ENCODE measurements at regions not wholly inside any gene's neighbourhood (a gene's known extent, or its start where the extent isn't known, plus 50 kb on each side); places are given as distances from the start of the nearest gene placed in this dataset.

- peaks cover 15% of the 10 kb centered on the region for H3K9me3 Mint-ChIP-seq
- no peaks in the 10 kb centered on the region for H3K27me3 Mint-ChIP-seq
- no peak overlapping the region for H3K4me3 Mint-ChIP-seq
- H3K27ac Mint-ChIP-seq: no peak overlapping the region
- intact Hi-C loops (cut with micrococcal nuclease): no loop called here
- H3K4me1 Mint-ChIP-seq (ENCODE audit: low read depth): no peaks in the 10 kb centered on the region
- H3K36me3 Mint-ChIP-seq (ENCODE audit: low read depth): no peaks in the 10 kb centered on the region
These were observed 114.2 kb downstream of the SPCS3 start for GRCh38 chr4:176433983-176434382.

- Mint-ChIP-seq H3K4me3 (no peak overlapping the region), H3K9me3 (peaks cover 15% of the 10 kb centered on the region), H3K36me3 (ENCODE audit: low read depth) (no peaks in the 10 kb centered on the region)
These were observed 116.1 kb downstream of the SPCS3 start for GRCh38 chr4:176435901-176436292.

GRCh38 chr4:176436293-176436973, 116.7 kb downstream of the SPCS3 start:
- intact Hi-C loops (cut with micrococcal nuclease): no loop called here
- H3K4me3 Mint-ChIP-seq: no peak overlapping the region
- no peak overlapping the region for H3K27ac Mint-ChIP-seq
- peaks cover 20% of the 10 kb centered on the region for H3K9me3 Mint-ChIP-seq
- H3K4me1 Mint-ChIP-seq (ENCODE audit: low read depth): no peaks in the 10 kb centered on the region
- no peaks in the 10 kb centered on the region for H3K27me3 Mint-ChIP-seq
- H3K36me3 Mint-ChIP-seq (ENCODE audit: low read depth): no peaks in the 10 kb centered on the region

More at GRCh38 chr4:176435901-176436292, 116.1 kb downstream of the SPCS3 start:
- no peaks in the 10 kb centered on the region for H3K4me1 Mint-ChIP-seq (ENCODE audit: low read depth)
- intact Hi-C loops (cut with micrococcal nuclease): no loop called here
- no peak overlapping the region for H3K27ac Mint-ChIP-seq
- H3K27me3 Mint-ChIP-seq: no peaks in the 10 kb centered on the region

- intact Hi-C loops (cut with micrococcal nuclease): no loop called here
- H3K27me3 Mint-ChIP-seq: no peaks in the 10 kb centered on the region
These were observed 118.0 kb downstream of the SPCS3 start for GRCh38 chr4:176437756-176438155.

GRCh38 chr4:176438401-176438800, 118.6 kb downstream of the SPCS3 start:
- no peak overlapping the region for H3K4me3 Mint-ChIP-seq
- peaks cover 29% of the 10 kb centered on the region for H3K9me3 Mint-ChIP-seq
- no peak overlapping the region for H3K27ac Mint-ChIP-seq
- intact Hi-C loops (cut with micrococcal nuclease): no loop called here
- H3K27me3 Mint-ChIP-seq: no peaks in the 10 kb centered on the region
- no peaks in the 10 kb centered on the region for H3K4me1 Mint-ChIP-seq (ENCODE audit: low read depth)
- no peaks in the 10 kb centered on the region for H3K36me3 Mint-ChIP-seq (ENCODE audit: low read depth)

More at GRCh38 chr4:176437756-176438155, 118.0 kb downstream of the SPCS3 start:
- H3K9me3 Mint-ChIP-seq: peaks cover 29% of the 10 kb centered on the region
- no peaks in the 10 kb centered on the region for H3K4me1 Mint-ChIP-seq (ENCODE audit: low read depth)
- no peak overlapping the region for H3K27ac Mint-ChIP-seq
- no peak overlapping the region for H3K4me3 Mint-ChIP-seq
- no peaks in the 10 kb centered on the region for H3K36me3 Mint-ChIP-seq (ENCODE audit: low read depth)

GRCh38 chr4:176439611-176440010, 119.8 kb downstream of the SPCS3 start:
- intact Hi-C loops (cut with micrococcal nuclease): no loop called here
- H3K9me3 Mint-ChIP-seq: peaks cover 25% of the 10 kb centered on the region
- no peak overlapping the region for H3K4me3 Mint-ChIP-seq
- no peaks in the 10 kb centered on the region for H3K36me3 Mint-ChIP-seq (ENCODE audit: low read depth)
- no peak overlapping the region for H3K27ac Mint-ChIP-seq
- H3K4me1 Mint-ChIP-seq (ENCODE audit: low read depth): no peaks in the 10 kb centered on the region
- H3K27me3 Mint-ChIP-seq: no peaks in the 10 kb centered on the region

- no peaks in the 10 kb centered on the region for H3K27me3 Mint-ChIP-seq
- H3K4me3 Mint-ChIP-seq: no peak overlapping the region
- H3K36me3 Mint-ChIP-seq (ENCODE audit: low read depth): no peaks in the 10 kb centered on the region
- H3K9me3 Mint-ChIP-seq: peaks cover 24% of the 10 kb centered on the region
- H3K27ac Mint-ChIP-seq: no peak overlapping the region
- intact Hi-C loops (cut with micrococcal nuclease): no loop called here
- H3K4me1 Mint-ChIP-seq (ENCODE audit: low read depth): no peaks in the 10 kb centered on the region
These were observed 120.9 kb downstream of the SPCS3 start for GRCh38 chr4:176440698-176441097.

GRCh38 chr4:176441594-176441993, 121.8 kb downstream of the SPCS3 start:
- no peaks in the 10 kb centered on the region for H3K36me3 Mint-ChIP-seq (ENCODE audit: low read depth)
- intact Hi-C loops (cut with micrococcal nuclease): no loop called here
- H3K4me1 Mint-ChIP-seq (ENCODE audit: low read depth): no peaks in the 10 kb centered on the region
- H3K4me3 Mint-ChIP-seq: no peak overlapping the region
- H3K9me3 Mint-ChIP-seq: peaks cover 24% of the 10 kb centered on the region
- no peaks in the 10 kb centered on the region for H3K27me3 Mint-ChIP-seq
- no peak overlapping the region for H3K27ac Mint-ChIP-seq

GRCh38 chr4:176443117-176443516, 123.4 kb downstream of the SPCS3 start:
- intact Hi-C loops (cut with micrococcal nuclease): no loop called here
- peaks cover 14% of the 10 kb centered on the region for H3K9me3 Mint-ChIP-seq
- no peak overlapping the region for H3K27ac Mint-ChIP-seq
- no peaks in the 10 kb centered on the region for H3K4me1 Mint-ChIP-seq (ENCODE audit: low read depth)
- no peaks in the 10 kb centered on the region for H3K36me3 Mint-ChIP-seq (ENCODE audit: low read depth)
- no peaks in the 10 kb centered on the region for H3K27me3 Mint-ChIP-seq
- no peak overlapping the region for H3K4me3 Mint-ChIP-seq

- intact Hi-C loops (cut with micrococcal nuclease): no loop called here
- Mint-ChIP-seq H3K27ac (no peak overlapping the region), H3K27me3 (no peaks in the 10 kb centered on the region), H3K4me3 (no peak overlapping the region), H3K36me3 (ENCODE audit: low read depth) (no peaks in the 10 kb centered on the region), H3K4me1 (ENCODE audit: low read depth) (no peaks in the 10 kb centered on the region), H3K9me3 (peaks cover 14% of the 10 kb centered on the region)
These were observed 124.1 kb downstream of the SPCS3 start for GRCh38 chr4:176443646-176444409.

GRCh38 chr4:176444741-176445140, 125.0 kb downstream of the SPCS3 start:
- H3K9me3 Mint-ChIP-seq: peaks cover 14% of the 10 kb centered on the region
- H3K36me3 Mint-ChIP-seq (ENCODE audit: low read depth): no peaks in the 10 kb centered on the region
- intact Hi-C loops (cut with micrococcal nuclease): loop anchor here (5.0 kb wide), 1 partner anchor 373 kb away; no protein-coding TSS in a partner anchor
- H3K4me3 Mint-ChIP-seq: no peak overlapping the region
- H3K27ac Mint-ChIP-seq: no peak overlapping the region
- H3K27me3 Mint-ChIP-seq: no peaks in the 10 kb centered on the region
- H3K4me1 Mint-ChIP-seq (ENCODE audit: low read depth): no peaks in the 10 kb centered on the region

GRCh38 chr4:176448761-176449160, 129.0 kb downstream of the SPCS3 start:
- Mint-ChIP-seq H3K4me1 (ENCODE audit: low read depth) (no peaks in the 10 kb centered on the region), H3K36me3 (ENCODE audit: low read depth) (no peaks in the 10 kb centered on the region), H3K27ac (no peak overlapping the region), H3K4me3 (no peak overlapping the region), H3K27me3 (no peaks in the 10 kb centered on the region), H3K9me3 (peaks cover 17% of the 10 kb centered on the region)
- intact Hi-C loops (cut with micrococcal nuclease): loop anchor here (5.0 kb wide), 1 partner anchor 369 kb away; no protein-coding TSS in a partner anchor

GRCh38 chr4:176451443-176451842, 131.7 kb downstream of the SPCS3 start:
- H3K9me3 Mint-ChIP-seq: peaks cover 34% of the 10 kb centered on the region
- no peaks in the 10 kb centered on the region for H3K27me3 Mint-ChIP-seq
- no peaks in the 10 kb centered on the region for H3K36me3 Mint-ChIP-seq (ENCODE audit: low read depth)
- intact Hi-C loops (cut with micrococcal nuclease): no loop called here
- no peaks in the 10 kb centered on the region for H3K4me1 Mint-ChIP-seq (ENCODE audit: low read depth)
- H3K27ac Mint-ChIP-seq: no peak overlapping the region
- no peak overlapping the region for H3K4me3 Mint-ChIP-seq

- no peak overlapping the region for H3K4me3 Mint-ChIP-seq
- intact Hi-C loops (cut with micrococcal nuclease): no loop called here
These were observed 133.3 kb downstream of the SPCS3 start for GRCh38 chr4:176453079-176453478.

More at GRCh38 chr4:176453079-176453478, 133.3 kb downstream of the SPCS3 start:
- Mint-ChIP-seq H3K27me3 (no peaks in the 10 kb centered on the region), H3K27ac (no peak overlapping the region), H3K36me3 (ENCODE audit: low read depth) (no peaks in the 10 kb centered on the region), H3K4me1 (ENCODE audit: low read depth) (no peaks in the 10 kb centered on the region), H3K9me3 (peaks cover 44% of the 10 kb centered on the region)
